ENCODE measurements at regions not wholly inside any gene's neighbourhood (a gene's known extent, or its start where the extent isn't known, plus 50 kb on each side); places are given as distances from the start of the nearest gene placed in this dataset.

DNA sequence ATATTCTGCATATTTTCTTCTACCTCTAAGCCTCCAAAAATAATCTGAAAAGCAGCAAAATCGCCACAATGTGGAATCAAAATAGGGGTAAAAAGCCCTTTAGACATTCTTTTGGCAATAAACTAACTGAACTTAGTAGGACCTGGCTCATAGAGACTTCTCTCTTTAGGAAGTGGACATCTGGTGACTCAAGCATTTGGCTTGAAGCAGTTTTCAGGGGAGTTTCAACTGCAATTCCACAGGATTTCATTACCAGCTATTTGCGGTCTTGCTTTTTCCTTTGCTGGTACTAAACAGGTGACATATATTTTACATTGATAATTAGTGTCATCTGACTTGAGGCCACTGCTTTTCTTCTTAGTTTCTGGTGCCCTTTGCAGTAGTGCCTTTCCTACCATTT, 173.2 kb upstream of the FBN2 start:
- TF ChIP-seq, protein P1, sequence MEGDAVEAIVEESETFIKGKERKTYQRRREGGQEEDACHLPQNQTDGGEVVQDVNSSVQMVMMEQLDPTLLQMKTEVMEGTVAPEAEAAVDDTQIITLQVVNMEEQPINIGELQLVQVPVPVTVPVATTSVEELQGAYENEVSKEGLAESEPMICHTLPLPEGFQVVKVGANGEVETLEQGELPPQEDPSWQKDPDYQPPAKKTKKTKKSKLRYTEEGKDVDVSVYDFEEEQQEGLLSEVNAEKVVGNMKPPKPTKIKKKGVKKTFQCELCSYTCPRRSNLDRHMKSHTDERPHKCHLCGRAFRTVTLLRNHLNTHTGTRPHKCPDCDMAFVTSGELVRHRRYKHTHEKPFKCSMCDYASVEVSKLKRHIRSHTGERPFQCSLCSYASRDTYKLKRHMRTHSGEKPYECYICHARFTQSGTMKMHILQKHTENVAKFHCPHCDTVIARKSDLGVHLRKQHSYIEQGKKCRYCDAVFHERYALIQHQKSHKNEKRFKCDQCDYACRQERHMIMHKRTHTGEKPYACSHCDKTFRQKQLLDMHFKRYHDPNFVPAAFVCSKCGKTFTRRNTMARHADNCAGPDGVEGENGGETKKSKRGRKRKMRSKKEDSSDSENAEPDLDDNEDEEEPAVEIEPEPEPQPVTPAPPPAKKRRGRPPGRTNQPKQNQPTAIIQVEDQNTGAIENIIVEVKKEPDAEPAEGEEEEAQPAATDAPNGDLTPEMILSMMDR (IDR thresholded peaks at IDR 0.05): no peak
- no peak for TF ChIP-seq POLR2A (IDR thresholded peaks at IDR 0.05)
- no peak for TF ChIP-seq POLR2AphosphoS5 (IDR thresholded peaks at IDR 0.05)
- TF ChIP-seq EP300 (IDR thresholded peaks at IDR 0.05): no peak
